Liver (tissue), 8 donors: ENCODE measurements at regions not wholly inside any gene's neighbourhood (a gene's known extent, or its start where the extent isn't known, plus 50 kb on each side); places are given as distances from the start of the nearest gene placed in this dataset.

ENCODE experiments used
- DNase-seq: peaks from one replicate; pipeline ENCODE4 v3.0.0-alpha.2; 2017; ENCODE audit warnings: low spot score
- H3K27ac ChIP-seq, 2 donors: one replicate each; pipeline ENCODE4 v1.7.0; 2013; ENCODE audit warnings: inconsistent platforms in 2 of 2, low read length in 2 of 2, control low read depth in 1 of 2, low read depth in 1 of 2, mild to moderate bottlenecking in 1 of 2
- H3K27me3 ChIP-seq, 4 donors: one replicate each; pipeline versions ENCODE4 v1.6.1 to v1.7.0; 2013; ENCODE audit warnings: low read length in 3 of 4, inconsistent platforms in 1 of 4, mild to moderate bottlenecking in 1 of 4, moderate library complexity in 1 of 4; ENCODE audit not compliant: control insufficient read depth in 4 of 4, insufficient read depth in 4 of 4
- H3K36me3 ChIP-seq, 4 donors: one replicate each; pipeline versions ENCODE4 v1.6.1 to v1.7.0; 2013; ENCODE audit warnings: low read length in 3 of 4, mild to moderate bottlenecking in 3 of 4, low read depth in 1 of 4, moderate library complexity in 1 of 4; ENCODE audit not compliant: control insufficient read depth in 4 of 4, insufficient read depth in 3 of 4
- H3K4me1 ChIP-seq, 4 donors: one replicate each; pipeline versions ENCODE4 v1.6.1 to v1.7.0; 2013; ENCODE audit warnings: low read length in 3 of 4, mild to moderate bottlenecking in 3 of 4, moderate library complexity in 1 of 4; ENCODE audit not compliant: control insufficient read depth in 4 of 4, insufficient read depth in 4 of 4
- H3K4me3 ChIP-seq, 3 donors: one replicate each; pipeline versions ENCODE4 v1.6.1 to v1.7.0; 2013; ENCODE audit warnings: low read length in 3 of 3, control low read depth in 1 of 3, low read depth in 1 of 3, mild to moderate bottlenecking in 1 of 3
- H3K9ac ChIP-seq, 2 donors: one replicate each; pipeline ENCODE4 v1.7.0; 2013; ENCODE audit warnings: low read length in 2 of 2, mild to moderate bottlenecking in 2 of 2, moderate library complexity in 2 of 2, control low read depth in 1 of 2, low read depth in 1 of 2
- H3K9me3 ChIP-seq, 4 donors: one replicate each; pipeline versions ENCODE4 v1.6.1 to v1.7.0; 2013; ENCODE audit warnings: low read length in 3 of 4; ENCODE audit not compliant: control insufficient read depth in 4 of 4
- EGR1 ChIP-seq, 2 donors: IDR thresholded peaks; 2 replicates each; pipeline ENCODE4 v1.6.1; 2016 to 2018; ENCODE audit warnings: antibody characterized with exemption in 2 of 2, low read depth in 2 of 2
- FOXA1 ChIP-seq: IDR thresholded peaks from 2 replicates; pipeline ENCODE4 v1.6.1; 2016; ENCODE audit warnings: antibody characterized with exemption
- FOXA2 ChIP-seq: IDR thresholded peaks from 2 replicates; pipeline ENCODE4 v1.6.1; 2016; ENCODE audit warnings: antibody characterized with exemption
- GABPA ChIP-seq, 2 donors: IDR thresholded peaks in 1 of 2; conservative IDR thresholded peaks in 1 of 2; 2 replicates each; pipeline ENCODE4 v1.6.1; 2016; ENCODE audit warnings: antibody characterized with exemption in 2 of 2, mild to moderate bottlenecking in 1 of 2, moderate library complexity in 1 of 2
- HNF4A ChIP-seq, 2 donors: conservative IDR thresholded peaks; 2 replicates each; pipeline ENCODE4 v1.6.1; 2016; ENCODE audit warnings: antibody characterized with exemption in 2 of 2, mild to moderate bottlenecking in 2 of 2
- HNF4G ChIP-seq: IDR thresholded peaks from 2 replicates; pipeline ENCODE4 v1.6.1; 2016; ENCODE audit warnings: antibody characterized with exemption
- JUND ChIP-seq, 2 donors: IDR thresholded peaks; 2 replicates each; pipeline ENCODE4 v1.6.1; 2016; ENCODE audit warnings: antibody characterized with exemption in 2 of 2
- NR2F2 ChIP-seq: IDR thresholded peaks from 2 replicates; pipeline ENCODE4 v1.6.1; 2016; ENCODE audit warnings: antibody characterized with exemption
- RAD21 ChIP-seq, 2 donors: IDR thresholded peaks; 2 replicates each; pipeline ENCODE4 v1.6.1; 2016; ENCODE audit warnings: antibody characterized with exemption in 2 of 2, mild to moderate bottlenecking in 2 of 2
- SP1 ChIP-seq: IDR thresholded peaks from 2 replicates; pipeline ENCODE4 v1.6.1; 2018; ENCODE audit warnings: antibody characterized with exemption, mild to moderate bottlenecking
- TAF1 ChIP-seq: conservative IDR thresholded peaks from 2 replicates; pipeline ENCODE4 v1.6.1; 2016; ENCODE audit warnings: antibody characterized with exemption, mild to moderate bottlenecking
- YY1 ChIP-seq: IDR thresholded peaks from 2 replicates; pipeline ENCODE4 v1.6.1; 2016; ENCODE audit warnings: antibody characterized with exemption, mild to moderate bottlenecking
- WGBS: extraction: QIAGEN DNeasy Blood & Tissue Kit; methylation state at CpG from one replicate; pipeline ENCODE4 v1.1.7; 2013; 5-methylcytosine and 5-hydroxymethylcytosine counted together
- TF ChIP-seq, protein P1 (sequence below): IDR thresholded peaks from 2 replicates; pipeline ENCODE4 v1.6.1; 2016; ENCODE audit warnings: antibody characterized with exemption
- TF ChIP-seq, protein P2 (sequence below): IDR thresholded peaks from 2 replicates; pipeline ENCODE4 v1.6.1; 2016; ENCODE audit warnings: antibody characterized with exemption
- TF ChIP-seq, protein P3 (sequence below): IDR thresholded peaks from 2 replicates; pipeline ENCODE4 v1.6.1; 2016; ENCODE audit warnings: antibody characterized with exemption
- TF ChIP-seq, protein P4 (sequence below): IDR thresholded peaks from 2 replicates; pipeline ENCODE4 v1.6.1; 2016; ENCODE audit warnings: antibody characterized with exemption, mild to moderate bottlenecking
- TF ChIP-seq, protein P5 (sequence below): fragments of 150-350 bp; IDR thresholded peaks from 2 replicates; pipeline ENCODE4 v1.5.1; 2017; ENCODE audit warnings: improper control_type of control experiment, low read depth, low read length; ENCODE audit not compliant: missing input control
- donor health status: healthy.
- donor health status: healthy.
- donor health status: healthy.
- donor health status: healthy.
- donor health status: healthy.

DNA sequence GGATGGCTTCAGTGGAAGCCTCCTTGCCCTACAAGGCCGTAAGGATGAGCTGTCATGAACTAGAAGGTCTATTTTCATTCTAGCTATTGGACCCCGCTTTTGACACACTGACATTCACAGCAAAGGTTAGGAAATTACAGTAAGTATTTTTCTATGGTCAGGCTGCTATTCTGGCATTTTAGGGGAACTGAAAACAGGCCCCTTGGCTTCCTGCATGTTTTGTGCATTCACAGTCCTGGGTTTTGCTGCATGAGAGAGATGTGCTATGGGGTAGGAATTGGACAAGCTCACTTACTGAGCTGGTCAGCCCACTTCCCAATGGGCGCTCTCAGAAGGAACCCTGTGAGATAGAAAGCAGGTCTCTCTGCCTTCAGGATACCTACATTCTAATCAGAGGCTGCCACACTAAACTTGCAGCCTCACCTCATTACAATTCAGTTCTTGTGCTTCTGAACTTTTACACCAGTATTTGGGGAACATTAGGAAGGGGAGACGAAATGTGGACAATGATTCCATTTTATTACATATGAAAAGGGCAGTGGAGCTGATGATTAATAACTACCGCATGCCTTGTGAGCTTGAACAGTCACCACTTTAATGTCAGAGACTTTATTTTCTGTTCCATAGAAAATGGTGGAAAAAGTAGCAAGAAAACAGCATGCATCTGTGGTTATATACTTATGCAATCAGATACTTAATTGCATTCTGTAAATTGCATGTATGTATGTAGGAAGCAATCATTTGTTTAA lies 86.6 kb upstream of the TAB2 start:
- 93% methylated on average over 5 of the region's 5 CpGs for WGBS
- DNase-seq: no peak
- Histone ChIP-seq H3K4me3 (no peak overlapping the region), H3K4me1 (peaks cover 0 to 3% (median 1%) of the 10 kb centered on the region in 4 donors), H3K27ac (no peak overlapping the region), H3K9ac (no peak overlapping the region), H3K27me3 (no peaks in the 10 kb centered on the region), H3K36me3 (no peaks in the 10 kb centered on the region), H3K9me3 (no peaks in the 10 kb centered on the region)
- TF ChIP-seq FOXA1 (no peak), HNF4G (no peak), JUND (IDR thresholded peaks at IDR 0.05) (no peak), RAD21 (IDR thresholded peaks at IDR 0.05) (no peak), YY1 (no peak), EGR1 (IDR thresholded peaks at IDR 0.05; ENCODE audit: low read depth in 2 of 2) (no peak), NR2F2 (no peak), TAF1 (no peak), SP1 (no peak), FOXA2 (no peak), GABPA (IDR thresholded peaks at IDR 0.05 in 1 of 2, conservative IDR thresholded peaks at IDR 0.05 in 1 of 2) (no peak), HNF4A (conservative IDR thresholded peaks at IDR 0.05) (no peak)
- TF ChIP-seq, protein P1, sequence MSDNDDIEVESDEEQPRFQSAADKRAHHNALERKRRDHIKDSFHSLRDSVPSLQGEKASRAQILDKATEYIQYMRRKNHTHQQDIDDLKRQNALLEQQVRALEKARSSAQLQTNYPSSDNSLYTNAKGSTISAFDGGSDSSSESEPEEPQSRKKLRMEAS: no peak
- TF ChIP-seq, protein P2, sequence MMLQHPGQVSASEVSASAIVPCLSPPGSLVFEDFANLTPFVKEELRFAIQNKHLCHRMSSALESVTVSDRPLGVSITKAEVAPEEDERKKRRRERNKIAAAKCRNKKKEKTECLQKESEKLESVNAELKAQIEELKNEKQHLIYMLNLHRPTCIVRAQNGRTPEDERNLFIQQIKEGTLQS: no peak
- TF ChIP-seq, protein P3, sequence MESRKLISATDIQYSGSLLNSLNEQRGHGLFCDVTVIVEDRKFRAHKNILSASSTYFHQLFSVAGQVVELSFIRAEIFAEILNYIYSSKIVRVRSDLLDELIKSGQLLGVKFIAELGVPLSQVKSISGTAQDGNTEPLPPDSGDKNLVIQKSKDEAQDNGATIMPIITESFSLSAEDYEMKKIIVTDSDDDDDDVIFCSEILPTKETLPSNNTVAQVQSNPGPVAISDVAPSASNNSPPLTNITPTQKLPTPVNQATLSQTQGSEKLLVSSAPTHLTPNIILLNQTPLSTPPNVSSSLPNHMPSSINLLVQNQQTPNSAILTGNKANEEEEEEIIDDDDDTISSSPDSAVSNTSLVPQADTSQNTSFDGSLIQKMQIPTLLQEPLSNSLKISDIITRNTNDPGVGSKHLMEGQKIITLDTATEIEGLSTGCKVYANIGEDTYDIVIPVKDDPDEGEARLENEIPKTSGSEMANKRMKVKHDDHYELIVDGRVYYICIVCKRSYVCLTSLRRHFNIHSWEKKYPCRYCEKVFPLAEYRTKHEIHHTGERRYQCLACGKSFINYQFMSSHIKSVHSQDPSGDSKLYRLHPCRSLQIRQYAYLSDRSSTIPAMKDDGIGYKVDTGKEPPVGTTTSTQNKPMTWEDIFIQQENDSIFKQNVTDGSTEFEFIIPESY: no peak
- TF ChIP-seq, protein P4, sequence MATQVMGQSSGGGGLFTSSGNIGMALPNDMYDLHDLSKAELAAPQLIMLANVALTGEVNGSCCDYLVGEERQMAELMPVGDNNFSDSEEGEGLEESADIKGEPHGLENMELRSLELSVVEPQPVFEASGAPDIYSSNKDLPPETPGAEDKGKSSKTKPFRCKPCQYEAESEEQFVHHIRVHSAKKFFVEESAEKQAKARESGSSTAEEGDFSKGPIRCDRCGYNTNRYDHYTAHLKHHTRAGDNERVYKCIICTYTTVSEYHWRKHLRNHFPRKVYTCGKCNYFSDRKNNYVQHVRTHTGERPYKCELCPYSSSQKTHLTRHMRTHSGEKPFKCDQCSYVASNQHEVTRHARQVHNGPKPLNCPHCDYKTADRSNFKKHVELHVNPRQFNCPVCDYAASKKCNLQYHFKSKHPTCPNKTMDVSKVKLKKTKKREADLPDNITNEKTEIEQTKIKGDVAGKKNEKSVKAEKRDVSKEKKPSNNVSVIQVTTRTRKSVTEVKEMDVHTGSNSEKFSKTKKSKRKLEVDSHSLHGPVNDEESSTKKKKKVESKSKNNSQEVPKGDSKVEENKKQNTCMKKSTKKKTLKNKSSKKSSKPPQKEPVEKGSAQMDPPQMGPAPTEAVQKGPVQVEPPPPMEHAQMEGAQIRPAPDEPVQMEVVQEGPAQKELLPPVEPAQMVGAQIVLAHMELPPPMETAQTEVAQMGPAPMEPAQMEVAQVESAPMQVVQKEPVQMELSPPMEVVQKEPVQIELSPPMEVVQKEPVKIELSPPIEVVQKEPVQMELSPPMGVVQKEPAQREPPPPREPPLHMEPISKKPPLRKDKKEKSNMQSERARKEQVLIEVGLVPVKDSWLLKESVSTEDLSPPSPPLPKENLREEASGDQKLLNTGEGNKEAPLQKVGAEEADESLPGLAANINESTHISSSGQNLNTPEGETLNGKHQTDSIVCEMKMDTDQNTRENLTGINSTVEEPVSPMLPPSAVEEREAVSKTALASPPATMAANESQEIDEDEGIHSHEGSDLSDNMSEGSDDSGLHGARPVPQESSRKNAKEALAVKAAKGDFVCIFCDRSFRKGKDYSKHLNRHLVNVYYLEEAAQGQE: no peak
- TF ChIP-seq, protein P5, sequence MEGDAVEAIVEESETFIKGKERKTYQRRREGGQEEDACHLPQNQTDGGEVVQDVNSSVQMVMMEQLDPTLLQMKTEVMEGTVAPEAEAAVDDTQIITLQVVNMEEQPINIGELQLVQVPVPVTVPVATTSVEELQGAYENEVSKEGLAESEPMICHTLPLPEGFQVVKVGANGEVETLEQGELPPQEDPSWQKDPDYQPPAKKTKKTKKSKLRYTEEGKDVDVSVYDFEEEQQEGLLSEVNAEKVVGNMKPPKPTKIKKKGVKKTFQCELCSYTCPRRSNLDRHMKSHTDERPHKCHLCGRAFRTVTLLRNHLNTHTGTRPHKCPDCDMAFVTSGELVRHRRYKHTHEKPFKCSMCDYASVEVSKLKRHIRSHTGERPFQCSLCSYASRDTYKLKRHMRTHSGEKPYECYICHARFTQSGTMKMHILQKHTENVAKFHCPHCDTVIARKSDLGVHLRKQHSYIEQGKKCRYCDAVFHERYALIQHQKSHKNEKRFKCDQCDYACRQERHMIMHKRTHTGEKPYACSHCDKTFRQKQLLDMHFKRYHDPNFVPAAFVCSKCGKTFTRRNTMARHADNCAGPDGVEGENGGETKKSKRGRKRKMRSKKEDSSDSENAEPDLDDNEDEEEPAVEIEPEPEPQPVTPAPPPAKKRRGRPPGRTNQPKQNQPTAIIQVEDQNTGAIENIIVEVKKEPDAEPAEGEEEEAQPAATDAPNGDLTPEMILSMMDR: no peak
